Dendritic cell treated with granulocyte-macrophage colony-stimulating factor and Interleukin-4, amounts not matched to agents 40 ng/mL and 50 ng/mL, for 4 days (primary cell): ENCODE measurements at regions not wholly inside any gene's neighbourhood (a gene's known extent, or its start where the extent isn't known, plus 50 kb on each side); places are given as distances from the start of the nearest gene placed in this dataset.

Experiments
- H3K27ac Mint-ChIP-seq: one replicate; pipeline ENCODE4 v1.8.0; 2022; ENCODE audit warnings: mild to moderate bottlenecking, mixed read lengths
- H3K27me3 Mint-ChIP-seq: one replicate; pipeline ENCODE4 v1.8.0; 2022; ENCODE audit warnings: mild to moderate bottlenecking, mixed read lengths
- H3K36me3 Mint-ChIP-seq: one replicate; pipeline ENCODE4 v1.8.0; 2022; ENCODE audit warnings: low read depth, mixed read lengths
- H3K4me1 Mint-ChIP-seq: one replicate; pipeline ENCODE4 v1.8.0; 2022; ENCODE audit warnings: low read depth, mixed read lengths
- H3K4me3 Mint-ChIP-seq: one replicate; pipeline ENCODE4 v1.8.0; 2022; ENCODE audit warnings: mild to moderate bottlenecking, moderate library complexity, mixed read lengths
- H3K9me3 Mint-ChIP-seq: one replicate; pipeline ENCODE4 v1.8.0; 2022; ENCODE audit warnings: mixed read lengths
- intact Hi-C: fragments of 100-400 bp; cut with micrococcal nuclease; formaldehyde crosslinking; loops from one replicate; pipeline ENCODE4 v1.15.0; 2022

DNA sequence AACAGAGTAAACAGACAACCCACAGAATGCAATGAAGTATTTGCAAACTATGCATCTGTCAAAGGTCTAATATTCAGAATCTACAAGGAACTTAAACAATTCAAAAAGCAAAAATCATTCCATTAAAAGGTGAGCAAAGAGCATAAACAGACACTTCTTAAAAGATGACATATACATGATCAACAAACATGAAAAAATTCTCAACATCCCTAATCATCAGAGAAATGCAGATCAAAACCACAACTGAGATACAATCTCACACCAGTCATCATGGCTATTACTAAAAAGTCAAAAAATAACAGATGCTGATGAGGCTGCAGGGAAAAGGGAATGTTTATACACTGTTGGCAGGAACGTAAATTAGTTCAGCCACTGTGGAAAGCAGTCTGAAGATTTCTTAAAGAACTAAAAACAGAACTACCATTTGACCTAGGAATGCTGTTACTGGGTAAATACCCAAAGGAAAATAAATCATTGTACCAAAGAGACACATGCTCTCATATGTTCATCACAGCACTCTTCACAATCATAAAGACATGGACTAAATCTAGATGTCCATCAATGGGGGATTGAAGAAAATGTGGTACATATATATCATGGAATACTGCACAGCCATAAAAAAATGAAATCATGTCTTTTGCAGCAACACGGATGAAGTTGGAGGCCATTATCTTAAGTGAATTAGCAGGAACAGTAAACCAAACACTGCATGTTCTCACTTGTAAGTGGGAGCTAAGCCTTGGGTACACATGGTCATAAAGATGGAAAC lies 393.3 kb upstream of the CBLB start:
- Mint-ChIP-seq H3K4me3 (no peak overlapping the region), H3K9me3 (peaks cover 7% of the 10 kb centered on the region), H3K36me3 (no peaks in the 10 kb centered on the region), H3K27me3 (no peaks in the 10 kb centered on the region), H3K27ac (no peak overlapping the region), H3K4me1 (no peaks in the 10 kb centered on the region)
- intact Hi-C loops = no loop called here

GRCh38 chr3:106263011-106263410 lies 394.2 kb upstream of the CBLB start:
- Mint-ChIP-seq H3K27ac (no peak overlapping the region), H3K9me3 (peaks cover 7% of the 10 kb centered on the region), H3K4me1 (no peaks in the 10 kb centered on the region), H3K27me3 (no peaks in the 10 kb centered on the region), H3K36me3 (no peaks in the 10 kb centered on the region), H3K4me3 (no peak overlapping the region)
- intact Hi-C loops = no loop called here

DNA sequence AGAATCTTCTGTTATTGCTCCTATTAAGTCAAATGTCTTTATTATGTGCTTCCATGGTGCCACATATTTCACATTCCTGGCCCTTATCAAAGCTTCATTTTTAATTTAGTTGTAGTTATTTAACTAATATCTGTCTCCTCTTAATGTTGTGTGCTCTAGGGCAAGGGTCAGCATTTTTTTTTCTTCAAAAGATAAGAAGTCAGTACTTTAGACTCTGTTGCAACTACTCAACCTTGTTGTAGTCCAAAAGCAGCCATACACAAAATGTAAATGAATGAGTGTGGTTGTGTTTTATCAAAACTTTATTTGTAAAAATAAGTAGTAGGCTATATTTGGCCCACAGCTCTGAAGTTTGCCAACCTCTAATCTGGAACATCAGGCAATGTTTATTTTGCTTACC lies 394.7 kb upstream of the CBLB start:
- Mint-ChIP-seq H3K9me3 (peaks cover 7% of the 10 kb centered on the region), H3K4me1 (no peaks in the 10 kb centered on the region), H3K4me3 (no peak overlapping the region), H3K27ac (no peak overlapping the region), H3K27me3 (no peaks in the 10 kb centered on the region), H3K36me3 (no peaks in the 10 kb centered on the region)
- intact Hi-C loops = no loop called here

GRCh38 chr3:106265704-106266103 lies 396.9 kb upstream of the CBLB start:
- H3K4me1 Mint-ChIP-seq = no peaks in the 10 kb centered on the region
- H3K27ac Mint-ChIP-seq = no peak overlapping the region
- no peaks in the 10 kb centered on the region for H3K36me3 Mint-ChIP-seq
- no peak overlapping the region for H3K4me3 Mint-ChIP-seq
- peaks cover 7% of the 10 kb centered on the region for H3K9me3 Mint-ChIP-seq
- intact Hi-C loops = no loop called here
- H3K27me3 Mint-ChIP-seq = no peaks in the 10 kb centered on the region

GRCh38 chr3:106268696-106269095 lies 399.9 kb upstream of the CBLB start:
- H3K36me3 Mint-ChIP-seq = no peaks in the 10 kb centered on the region
- no peak overlapping the region for H3K27ac Mint-ChIP-seq
- H3K27me3 Mint-ChIP-seq = no peaks in the 10 kb centered on the region
- no peak overlapping the region for H3K4me3 Mint-ChIP-seq
- no peaks in the 10 kb centered on the region for H3K4me1 Mint-ChIP-seq
- intact Hi-C loops = no loop called here
- H3K9me3 Mint-ChIP-seq = no peaks in the 10 kb centered on the region

GRCh38 chr3:106272302-106272701 lies 403.5 kb upstream of the CBLB start:
- no peak overlapping the region for H3K27ac Mint-ChIP-seq
- H3K4me1 Mint-ChIP-seq = no peaks in the 10 kb centered on the region
- peaks cover 25% of the 10 kb centered on the region for H3K9me3 Mint-ChIP-seq
- H3K27me3 Mint-ChIP-seq = no peaks in the 10 kb centered on the region
- H3K4me3 Mint-ChIP-seq = no peak overlapping the region
- intact Hi-C loops = no loop called here
- no peaks in the 10 kb centered on the region for H3K36me3 Mint-ChIP-seq

DNA sequence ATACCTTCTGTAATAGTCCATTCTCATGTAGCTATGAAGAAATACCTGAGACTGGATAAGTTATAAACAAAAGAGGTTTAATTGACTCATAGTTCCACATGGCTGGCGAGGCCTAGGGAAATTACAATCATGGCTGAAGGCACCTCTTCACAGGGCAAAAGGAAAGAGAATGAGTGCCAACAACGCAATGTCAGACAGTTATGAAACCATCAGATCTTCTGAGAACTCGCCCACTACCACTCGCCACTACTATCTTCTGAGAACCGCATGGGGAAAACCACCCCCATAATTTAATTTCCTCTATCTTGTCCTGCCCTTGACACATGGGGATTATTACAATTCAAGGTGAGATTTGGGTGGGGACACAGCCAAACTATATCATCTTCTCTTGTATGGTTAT lies 406.8 kb upstream of the CBLB start:
- Mint-ChIP-seq H3K4me1 (no peaks in the 10 kb centered on the region), H3K9me3 (peaks cover 36% of the 10 kb centered on the region), H3K27ac (no peak overlapping the region), H3K27me3 (no peaks in the 10 kb centered on the region), H3K36me3 (no peaks in the 10 kb centered on the region), H3K4me3 (no peak overlapping the region)
- intact Hi-C loops = no loop called here

GRCh38 chr3:106276151-106276550 lies 407.3 kb upstream of the CBLB start:
- H3K4me1 Mint-ChIP-seq = no peaks in the 10 kb centered on the region
- H3K4me3 Mint-ChIP-seq = no peak overlapping the region
- intact Hi-C loops = no loop called here
- H3K27me3 Mint-ChIP-seq = no peaks in the 10 kb centered on the region
- H3K36me3 Mint-ChIP-seq = no peaks in the 10 kb centered on the region
- H3K9me3 Mint-ChIP-seq = peaks cover 36% of the 10 kb centered on the region
- H3K27ac Mint-ChIP-seq = no peak overlapping the region

- Mint-ChIP-seq H3K36me3 (no peaks in the 10 kb centered on the region), H3K27ac (no peak overlapping the region)
- intact Hi-C loops = no loop called here
Observed at GRCh38 chr3:106276755-106277612, 408.2 kb upstream of the CBLB start.

DNA sequence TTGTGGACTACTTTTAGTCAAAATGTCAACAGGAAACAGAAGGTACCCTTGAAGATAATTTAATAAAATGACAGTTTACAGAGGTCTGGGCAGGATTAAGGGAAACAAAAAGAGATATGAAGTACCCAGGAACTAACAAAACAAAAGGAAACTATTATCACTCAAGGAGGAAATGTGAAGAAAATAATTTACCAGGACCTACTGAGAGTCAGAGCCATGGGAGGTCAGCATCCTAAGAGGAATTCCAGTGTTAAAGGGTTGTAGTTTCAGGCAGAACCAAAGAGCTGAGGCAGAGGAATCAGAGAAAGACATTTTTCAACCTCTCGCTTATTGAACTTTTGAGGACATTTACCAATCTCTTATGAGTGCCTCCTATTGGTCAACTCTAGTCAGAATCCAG lies 408.9 kb upstream of the CBLB start:
- Mint-ChIP-seq H3K27me3 (no peaks in the 10 kb centered on the region), H3K36me3 (no peaks in the 10 kb centered on the region), H3K4me1 (no peaks in the 10 kb centered on the region), H3K4me3 (no peak overlapping the region), H3K27ac (no peak overlapping the region), H3K9me3 (peaks cover 43% of the 10 kb centered on the region)
- intact Hi-C loops = no loop called here

More at GRCh38 chr3:106276755-106277612, 408.2 kb upstream of the CBLB start:
- peaks cover 36% of the 10 kb centered on the region for H3K9me3 Mint-ChIP-seq
- no peak overlapping the region for H3K4me3 Mint-ChIP-seq
- no peaks in the 10 kb centered on the region for H3K27me3 Mint-ChIP-seq
- no peaks in the 10 kb centered on the region for H3K4me1 Mint-ChIP-seq

- H3K4me3 Mint-ChIP-seq = no peak overlapping the region
- peaks cover 45% of the 10 kb centered on the region for H3K9me3 Mint-ChIP-seq
- intact Hi-C loops = no loop called here
- H3K27ac Mint-ChIP-seq = no peak overlapping the region
- H3K36me3 Mint-ChIP-seq = no peaks in the 10 kb centered on the region
- no peaks in the 10 kb centered on the region for H3K27me3 Mint-ChIP-seq
- no peaks in the 10 kb centered on the region for H3K4me1 Mint-ChIP-seq
Observed at GRCh38 chr3:106281221-106281620, 412.4 kb upstream of the CBLB start.

DNA sequence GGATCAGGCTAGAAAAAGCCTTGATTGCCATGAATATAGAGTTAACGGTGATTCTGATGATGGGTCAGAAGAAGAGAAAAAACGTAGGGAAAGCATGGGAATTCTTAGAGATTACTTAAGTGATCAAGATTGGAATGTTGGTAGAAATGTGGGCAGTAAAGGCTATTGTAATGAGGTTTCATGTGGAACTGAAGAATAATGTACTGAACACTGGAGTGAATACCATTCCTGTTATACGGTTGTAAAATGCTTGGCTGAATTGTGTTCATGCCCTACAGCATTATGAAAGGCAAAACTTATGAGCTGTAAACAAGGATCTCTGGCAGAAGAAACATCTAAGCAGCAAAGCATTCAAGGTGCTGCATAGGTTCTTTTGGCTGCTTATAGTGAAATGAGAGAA lies 414.1 kb upstream of the CBLB start:
- no peaks in the 10 kb centered on the region for H3K4me1 Mint-ChIP-seq
- intact Hi-C loops = no loop called here

DNA sequence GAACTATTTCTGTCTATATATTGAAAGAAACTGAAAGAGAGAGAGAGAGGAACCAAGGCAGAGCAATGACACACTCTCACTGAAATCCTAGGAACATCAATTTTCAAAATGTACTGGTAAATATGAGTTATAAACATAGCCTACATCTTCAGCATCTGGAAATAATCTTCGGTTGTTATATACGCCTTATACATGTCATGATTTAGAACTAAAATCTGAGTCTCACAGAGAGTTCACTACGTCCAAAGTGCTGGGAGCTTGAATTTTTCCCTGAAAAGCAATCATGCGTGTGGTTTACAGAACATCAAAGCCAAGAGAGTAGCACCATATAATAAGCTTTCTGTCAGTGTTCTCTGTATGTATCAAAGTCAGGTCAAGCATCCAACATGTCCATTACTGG lies 420.0 kb upstream of the CBLB start:
- Mint-ChIP-seq H3K27ac (no peak overlapping the region), H3K27me3 (no peaks in the 10 kb centered on the region), H3K4me3 (no peak overlapping the region)

More for the DNA sequence above, 414.1 kb upstream of the CBLB start:
- H3K9me3 Mint-ChIP-seq = peaks cover 43% of the 10 kb centered on the region
- no peak overlapping the region for H3K27ac Mint-ChIP-seq
- H3K36me3 Mint-ChIP-seq = no peaks in the 10 kb centered on the region
- no peaks in the 10 kb centered on the region for H3K27me3 Mint-ChIP-seq
- no peak overlapping the region for H3K4me3 Mint-ChIP-seq

GRCh38 chr3:106290304-106290997 lies 421.6 kb upstream of the CBLB start:
- intact Hi-C loops = no loop called here

More for the DNA sequence above, 420.0 kb upstream of the CBLB start:
- Mint-ChIP-seq H3K9me3 (peaks cover 24% of the 10 kb centered on the region), H3K36me3 (no peaks in the 10 kb centered on the region), H3K4me1 (no peaks in the 10 kb centered on the region)
- intact Hi-C loops = no loop called here

More at GRCh38 chr3:106290304-106290997, 421.6 kb upstream of the CBLB start:
- Mint-ChIP-seq H3K36me3 (no peaks in the 10 kb centered on the region), H3K27me3 (no peaks in the 10 kb centered on the region), H3K27ac (no peak overlapping the region), H3K4me3 (no peak overlapping the region), H3K4me1 (no peaks in the 10 kb centered on the region), H3K9me3 (peaks cover 10% of the 10 kb centered on the region)
